Fibroblast of skin of back (primary cell): ENCODE measurements at regions not wholly inside any gene's neighbourhood (a gene's known extent, or its start where the extent isn't known, plus 50 kb on each side); places are given as distances from the start of the nearest gene placed in this dataset.

Experiments
- DNase-seq: peaks from one replicate; pipeline ENCODE4 v3.0.0-alpha.2; 2013

DNA sequence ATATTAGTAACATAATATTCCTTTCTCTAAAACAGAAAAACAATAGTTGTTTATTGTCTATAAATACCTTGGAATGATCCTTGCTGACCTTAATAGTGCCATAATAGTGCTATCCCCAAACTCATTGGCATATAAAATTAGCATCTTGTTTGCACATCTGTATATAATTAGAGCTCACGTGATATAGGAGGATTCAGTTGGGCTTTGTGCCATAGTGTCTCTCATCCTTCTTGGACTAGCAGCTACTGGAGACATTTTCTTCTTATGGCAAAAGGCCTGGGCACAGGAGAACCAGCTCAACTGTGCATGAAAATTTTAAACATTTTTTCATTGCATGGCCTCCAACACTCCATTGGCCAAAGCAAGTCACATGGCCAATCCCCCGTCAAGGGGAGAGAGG, 342.5 kb downstream of the SPATA31D1 start:
- no peak for DNase-seq

DNA sequence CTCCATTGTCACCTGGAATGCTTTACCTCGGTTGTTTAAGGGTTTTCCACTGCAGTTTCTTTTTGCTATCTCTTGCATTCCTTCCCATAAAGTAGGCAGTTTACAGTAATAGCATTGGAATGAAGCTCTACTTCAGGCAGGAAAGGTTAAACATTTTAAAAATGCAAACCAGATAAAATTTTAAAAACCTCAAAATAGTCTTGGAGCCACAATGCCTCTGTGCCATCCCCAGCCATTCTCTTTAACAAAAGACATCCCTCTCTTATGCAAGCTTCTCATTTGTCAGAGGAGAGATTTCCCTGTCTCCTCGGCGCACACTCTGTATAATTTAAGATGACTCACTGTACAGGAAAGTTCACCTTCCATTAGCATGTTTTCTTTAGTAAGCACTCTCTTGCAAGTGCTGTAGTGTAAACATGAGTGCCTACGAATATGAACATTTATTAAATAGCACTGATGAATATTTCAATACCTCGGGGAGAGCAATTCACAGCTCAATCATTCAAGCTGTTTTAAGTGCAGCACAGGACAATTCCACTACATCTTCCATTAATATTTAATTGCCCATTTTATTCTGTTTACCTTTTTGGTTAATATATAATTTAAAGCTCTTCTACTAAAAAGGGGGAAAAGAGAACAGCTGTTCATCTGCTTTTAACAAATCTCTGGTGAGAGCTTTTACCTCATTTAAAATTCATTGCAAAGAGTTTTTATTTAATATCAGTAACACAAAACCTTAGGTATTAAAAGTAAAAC, 343.6 kb downstream of the SPATA31D1 start:
- peak; percentile 83 for DNase-seq

DNA sequence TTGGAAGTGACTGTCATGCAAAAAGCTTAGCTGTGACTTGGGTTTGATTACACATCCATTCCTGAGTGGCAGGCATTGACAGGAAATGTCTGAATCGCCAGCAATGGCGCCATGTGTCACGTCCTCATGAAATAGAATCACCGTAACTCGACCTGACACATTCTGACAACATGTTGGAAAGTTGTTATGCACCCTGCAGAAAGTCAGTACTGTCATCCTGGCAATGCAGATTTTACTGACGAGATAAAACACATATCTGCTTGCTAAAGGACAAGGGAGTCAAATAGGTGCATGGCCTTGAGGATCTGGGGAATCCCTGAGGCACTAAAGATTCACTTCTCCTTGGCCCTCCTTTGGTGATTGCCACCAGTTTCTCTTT, 344.2 kb downstream of the SPATA31D1 start:
- DNase-seq, result peak; percentile 42

DNA sequence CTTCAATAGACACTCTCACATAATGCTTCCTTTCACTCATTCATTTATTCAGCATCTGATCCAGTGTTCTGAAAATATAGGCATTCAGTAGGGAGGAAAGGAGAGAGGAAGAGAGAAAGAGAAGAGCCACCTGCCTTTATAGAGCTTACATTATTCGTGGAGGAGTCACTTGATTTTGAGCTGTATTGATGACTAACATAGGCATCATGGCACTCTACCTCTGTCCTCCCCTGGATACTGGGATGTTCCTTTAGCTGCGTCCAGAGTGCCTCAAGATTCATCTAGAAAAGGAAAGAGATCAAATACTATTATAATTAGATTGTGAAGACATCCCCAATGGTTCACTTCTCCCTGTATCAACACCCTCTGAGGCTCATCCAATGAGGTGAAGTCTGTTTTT, 345.1 kb downstream of the SPATA31D1 start:
- DNase-seq, result no peak

DNA sequence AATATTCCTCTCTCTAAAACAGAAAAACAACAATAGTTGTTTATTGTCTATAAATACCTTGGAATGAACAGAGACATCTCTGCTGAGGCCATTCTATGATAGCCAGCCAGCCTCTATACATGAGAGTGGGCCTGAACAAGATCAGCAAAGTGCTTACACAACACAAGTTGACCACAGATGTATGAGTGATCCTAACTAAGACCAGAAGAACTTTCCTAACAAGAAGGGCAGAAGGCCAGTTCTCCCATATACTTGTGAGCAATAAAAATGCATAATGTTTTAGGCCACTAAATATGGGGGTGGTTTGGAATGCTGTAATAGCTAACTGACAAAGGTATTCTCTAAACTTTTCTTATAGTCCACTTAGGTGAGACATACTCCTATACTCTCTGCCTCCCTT, 345.7 kb downstream of the SPATA31D1 start:
- DNase-seq, result no peak

DNA sequence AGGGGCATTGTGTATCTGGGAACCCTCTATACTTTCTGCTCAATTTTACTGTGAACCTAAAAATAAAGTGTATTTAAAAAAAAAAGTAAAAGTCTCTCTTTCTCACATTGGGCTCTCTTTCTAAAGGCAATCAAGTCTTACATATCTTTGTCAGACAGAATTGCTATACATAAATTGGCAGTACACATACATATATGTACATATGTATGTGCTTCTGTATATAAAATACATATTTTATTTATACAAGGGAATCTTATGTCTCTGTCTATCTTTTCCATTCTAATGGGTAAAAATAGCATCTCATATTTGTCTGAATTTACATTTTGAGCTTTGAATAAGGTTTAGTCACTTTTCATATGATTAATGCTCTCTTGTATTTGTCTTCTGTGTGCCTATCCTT, 348.8 kb downstream of the SPATA31D1 start:
- no peak for DNase-seq

DNA sequence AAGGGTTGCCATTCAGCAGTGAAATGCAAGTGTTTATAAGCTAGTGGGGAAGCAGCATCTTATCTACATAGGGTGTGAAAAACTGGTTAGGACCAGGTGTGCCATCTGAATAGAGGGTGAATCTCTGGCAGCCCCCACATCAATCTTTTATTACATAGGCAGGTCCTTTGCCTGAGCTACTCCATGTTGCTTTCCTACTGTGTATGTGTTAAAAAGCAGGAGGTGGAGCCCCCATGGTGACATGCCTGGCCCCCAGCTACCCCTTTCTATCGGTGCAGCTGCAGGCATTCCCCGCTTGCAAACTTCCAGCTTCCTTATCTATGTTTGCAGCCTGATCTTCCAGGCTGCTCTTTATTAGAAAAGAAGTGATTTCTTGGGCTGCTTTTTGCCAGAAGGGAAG, 353.5 kb downstream of the SPATA31D1 start:
- no peak for DNase-seq

DNA sequence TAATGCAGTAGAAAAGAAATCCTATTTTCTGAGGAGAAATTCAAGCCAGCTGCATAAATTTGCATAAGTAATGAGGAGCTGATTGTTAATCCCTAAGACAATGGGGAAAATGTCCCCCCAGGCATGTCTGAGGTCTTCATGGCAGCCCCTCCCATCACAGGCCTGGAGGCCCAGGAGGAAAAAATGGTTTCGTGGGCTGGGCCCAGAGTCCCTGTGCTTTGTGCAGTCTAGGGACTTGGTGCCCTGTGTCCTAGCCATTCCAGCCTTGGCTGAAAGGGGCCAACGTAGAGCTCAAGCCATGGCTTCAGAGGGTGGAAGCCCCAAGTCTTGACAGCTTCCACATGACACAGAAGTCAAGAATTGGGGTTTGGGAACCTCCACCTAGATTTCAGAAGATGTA, 357.5 kb downstream of the SPATA31D1 start:
- no peak for DNase-seq

DNA sequence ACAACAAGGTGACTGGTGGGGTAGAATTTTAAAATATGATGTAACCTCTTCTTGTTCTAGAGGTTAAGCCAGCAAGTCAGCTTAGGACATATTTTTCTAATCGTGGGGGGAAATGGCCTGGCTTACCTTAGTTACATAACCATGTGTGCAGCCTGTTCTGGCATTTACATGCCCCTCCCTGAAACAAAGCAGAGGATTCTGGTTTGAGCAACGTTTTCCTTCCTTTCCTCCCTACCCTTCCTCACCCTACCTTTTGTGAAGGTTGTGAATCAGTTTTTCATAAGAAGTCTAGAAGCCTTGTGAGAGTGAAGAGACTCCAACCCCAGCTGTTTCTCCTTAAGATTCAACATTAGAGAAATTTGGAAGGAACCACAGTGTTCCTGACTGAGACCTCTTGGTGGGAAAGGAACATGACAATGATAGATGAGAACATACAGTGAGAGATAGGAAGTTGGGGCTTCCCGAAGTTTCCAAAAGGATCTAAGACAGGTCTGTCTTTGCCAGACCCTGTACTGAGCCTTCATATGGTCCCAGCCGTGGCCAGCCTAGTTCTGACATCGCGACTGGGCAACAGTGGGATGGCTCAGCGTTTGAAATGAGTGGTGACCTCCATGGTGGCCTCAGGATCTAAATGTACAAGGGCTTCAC, 365.2 kb downstream of the SPATA31D1 start:
- no peak for DNase-seq

DNA sequence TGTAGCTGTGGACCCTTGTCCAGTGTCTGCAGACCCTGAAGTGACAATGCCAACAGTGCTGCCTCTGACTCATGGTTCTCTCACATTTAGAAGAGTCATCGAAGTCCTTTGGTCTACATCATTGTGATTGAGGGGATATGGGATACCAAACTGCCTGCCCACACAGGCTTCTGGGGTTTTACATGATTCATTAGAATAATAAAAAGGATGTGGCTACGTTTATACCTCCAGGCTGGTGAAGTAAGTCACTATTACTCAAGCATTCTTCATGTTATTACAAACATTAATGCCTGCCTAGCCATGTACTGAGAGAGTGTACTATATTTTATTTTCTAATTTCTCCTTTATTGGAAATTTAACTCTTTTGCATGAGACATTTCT, 365.7 kb downstream of the SPATA31D1 start:
- DNase-seq, result peak; percentile 97

DNA sequence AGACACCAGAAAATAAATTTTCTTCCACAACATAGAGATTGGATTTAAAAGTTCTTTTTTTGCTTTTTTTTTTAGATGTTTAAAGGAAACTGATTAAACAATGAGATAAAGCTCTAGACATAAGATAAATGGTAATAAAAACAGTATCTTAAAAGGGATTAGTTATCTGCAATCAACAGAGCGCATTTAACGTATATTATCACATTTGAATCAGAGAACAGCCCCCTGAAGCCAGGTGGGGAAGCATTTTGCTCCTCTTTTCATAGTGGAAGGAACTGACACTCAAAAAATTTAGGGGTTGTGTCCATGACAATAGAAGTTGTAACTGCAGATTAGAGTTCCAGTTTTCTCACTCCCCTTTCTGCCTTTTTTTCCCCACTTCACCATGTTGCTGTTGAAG, 367.6 kb downstream of the SPATA31D1 start:
- DNase-seq, result no peak

DNA sequence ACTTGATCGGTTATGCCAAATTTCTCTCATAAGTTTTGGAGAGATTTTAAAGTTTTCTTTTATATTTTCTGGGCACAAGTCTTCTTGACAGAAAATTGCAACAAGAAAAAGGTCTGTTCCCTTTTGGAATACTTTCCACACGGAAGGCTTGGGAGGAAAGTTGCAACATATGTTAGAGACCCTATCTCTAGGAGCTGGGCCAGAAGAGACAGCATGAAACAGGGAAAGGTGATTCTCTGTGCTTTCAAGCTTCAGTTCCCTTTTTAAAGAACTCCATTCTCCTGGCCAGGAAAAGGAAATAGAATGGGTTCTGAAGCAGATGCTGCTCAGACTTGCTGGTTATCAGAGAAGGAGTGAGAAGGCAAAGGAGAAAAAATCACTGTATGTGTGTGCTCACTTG, 368.3 kb downstream of the SPATA31D1 start:
- no peak for DNase-seq

DNA sequence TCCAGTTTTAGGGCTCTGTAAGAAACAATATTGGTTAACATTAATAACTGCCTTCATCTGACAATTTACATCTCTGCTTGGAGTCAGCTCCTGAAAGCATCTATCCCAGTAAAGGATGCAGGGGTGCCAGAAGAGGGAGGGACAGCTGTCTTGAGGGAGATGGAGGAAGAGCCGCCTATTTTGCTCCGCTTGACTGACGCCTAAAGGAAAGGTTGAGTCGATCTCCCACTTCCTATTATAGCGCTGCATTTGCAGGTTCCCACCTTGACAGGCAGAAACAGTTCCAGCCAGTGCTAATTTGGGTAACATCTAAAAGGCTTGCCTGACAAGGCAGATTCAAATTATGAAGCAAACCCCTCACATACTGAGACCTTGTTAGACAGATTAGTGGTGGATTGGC, 374.6 kb downstream of the SPATA31D1 start:
- no peak for DNase-seq

DNA sequence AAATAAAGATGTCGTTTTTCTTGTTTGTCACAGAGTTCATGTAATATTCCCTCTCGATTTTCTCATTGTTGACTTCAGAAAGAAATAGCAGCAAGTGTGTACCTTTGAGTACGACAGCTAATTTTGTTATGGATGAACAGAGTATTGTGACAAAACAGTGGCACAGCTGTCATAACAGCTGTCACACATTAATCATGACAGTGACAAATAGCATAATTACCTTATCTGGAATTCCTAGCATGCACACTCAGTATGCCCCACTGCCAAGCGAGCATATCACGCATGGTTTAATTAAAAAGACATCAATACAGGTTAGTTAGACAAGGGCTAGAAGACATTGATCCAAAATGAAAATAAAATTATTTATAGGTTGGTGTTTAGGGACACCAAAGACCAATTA, 375.1 kb downstream of the SPATA31D1 start:
- no peak for DNase-seq

DNA sequence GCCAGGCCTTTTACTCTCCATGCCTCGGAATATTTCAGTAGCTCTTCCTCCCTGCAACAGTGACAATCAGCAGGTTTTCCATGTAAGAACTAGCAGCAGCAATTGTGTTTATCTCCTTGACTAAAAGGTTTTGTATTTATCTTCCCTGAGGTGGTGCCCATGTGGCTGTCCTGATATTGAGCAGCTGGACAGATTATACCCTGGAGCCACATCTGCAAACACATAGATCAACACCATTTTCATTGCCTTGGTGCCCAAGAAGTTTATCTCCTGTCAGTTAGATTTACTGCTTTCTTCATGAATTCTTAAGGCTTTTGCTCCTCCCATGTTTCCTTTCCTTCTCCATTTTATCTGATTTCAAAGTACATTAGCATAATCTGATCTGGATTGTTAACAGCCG, 378.4 kb downstream of the SPATA31D1 start:
- no peak for DNase-seq

DNA sequence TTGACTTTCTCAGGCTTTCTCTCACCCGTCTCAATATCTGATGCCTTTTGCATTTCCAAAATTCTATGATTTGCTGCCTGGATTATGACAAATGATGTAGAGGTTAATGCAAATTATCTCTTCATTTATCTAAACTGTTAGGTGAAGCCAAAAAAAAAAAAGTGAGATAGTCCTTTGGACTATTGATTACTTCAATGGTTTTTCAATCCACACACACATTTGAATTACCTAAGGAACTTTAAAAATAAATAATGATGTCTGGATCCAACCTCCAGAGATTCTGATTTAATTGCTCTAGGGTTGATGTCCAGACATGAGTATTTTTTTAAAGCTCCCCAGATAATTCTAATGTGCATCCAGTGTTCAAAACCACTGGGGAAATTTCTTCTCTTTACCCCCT, 379.4 kb downstream of the SPATA31D1 start:
- DNase-seq, result no peak

DNA sequence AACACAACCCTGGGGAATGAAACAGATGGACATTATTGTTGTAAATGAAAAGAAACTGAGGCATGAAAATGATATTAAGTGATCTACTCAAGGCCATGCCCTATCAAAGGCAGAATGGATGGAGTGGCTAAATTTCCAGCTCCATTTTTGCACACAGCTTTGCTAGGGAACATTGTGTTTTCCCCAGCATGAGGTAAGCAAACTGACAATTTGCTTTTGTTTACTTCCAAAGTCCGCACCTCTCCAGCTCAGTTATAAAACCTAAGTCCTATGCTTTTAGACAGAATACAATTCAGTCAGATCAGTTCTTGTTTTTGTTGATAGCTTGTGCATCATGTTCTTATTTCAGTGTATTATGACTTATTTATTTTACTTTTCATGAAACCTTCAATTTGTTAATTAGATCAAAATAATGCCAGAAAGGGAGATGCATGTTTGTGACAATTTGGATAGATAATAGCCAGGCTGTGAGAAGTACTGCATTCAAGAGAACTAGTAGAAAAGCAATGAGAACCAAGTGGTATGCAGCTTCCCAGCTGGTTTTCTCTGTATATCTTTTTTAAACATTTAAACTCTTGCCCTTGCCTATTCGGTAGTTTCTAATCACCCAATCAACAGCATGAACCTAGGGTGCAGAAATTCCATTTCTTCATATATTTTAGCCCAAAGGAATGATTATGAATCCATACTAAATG, 380.8 kb downstream of the SPATA31D1 start:
- DNase-seq, result no peak

DNA sequence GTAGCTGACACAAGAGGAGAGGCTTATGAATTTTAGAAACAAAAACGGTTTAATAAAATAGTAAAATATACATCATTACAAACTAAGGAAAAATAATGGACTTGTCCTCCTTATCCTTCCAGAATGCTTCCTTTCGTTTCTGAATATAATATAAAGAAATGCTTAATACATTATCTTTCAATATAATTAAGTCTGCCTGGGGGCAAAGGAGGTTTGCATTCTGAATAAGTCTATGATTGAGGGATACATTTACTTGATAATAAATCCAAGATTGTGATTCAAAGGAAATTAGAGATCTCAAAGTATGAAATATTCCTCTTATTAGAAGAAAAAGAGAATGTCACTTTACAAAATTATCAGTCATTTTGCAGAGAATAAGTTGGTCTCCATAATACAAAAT, 386.5 kb downstream of the SPATA31D1 start:
- no peak for DNase-seq

DNA sequence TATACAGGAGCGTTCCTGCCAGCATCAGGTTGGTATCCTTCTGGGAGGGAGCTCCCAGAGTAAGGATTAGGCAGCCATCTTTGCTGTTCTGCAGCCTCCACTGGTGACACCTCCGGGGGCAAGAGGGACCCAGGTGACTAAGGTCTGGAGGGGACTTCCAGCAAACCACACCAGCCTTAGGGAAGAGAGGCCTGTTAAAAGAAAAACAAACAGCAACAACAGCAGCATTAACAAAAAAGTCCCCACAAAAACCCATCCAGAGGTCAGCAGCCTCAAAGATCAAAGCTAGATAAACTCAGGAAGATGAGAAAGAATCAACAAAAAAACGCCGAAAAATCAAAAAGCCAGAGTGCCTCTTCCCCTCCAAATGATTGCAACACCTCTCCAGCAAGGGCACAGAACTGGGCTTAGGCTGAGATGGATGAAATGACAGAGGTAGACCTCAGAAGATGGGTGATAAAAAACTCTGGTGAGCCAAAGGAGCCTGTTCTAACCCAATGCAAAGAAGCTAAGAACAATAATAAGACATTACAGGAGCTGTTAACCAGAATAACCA, 388.2 kb downstream of the SPATA31D1 start:
- no peak for DNase-seq

DNA sequence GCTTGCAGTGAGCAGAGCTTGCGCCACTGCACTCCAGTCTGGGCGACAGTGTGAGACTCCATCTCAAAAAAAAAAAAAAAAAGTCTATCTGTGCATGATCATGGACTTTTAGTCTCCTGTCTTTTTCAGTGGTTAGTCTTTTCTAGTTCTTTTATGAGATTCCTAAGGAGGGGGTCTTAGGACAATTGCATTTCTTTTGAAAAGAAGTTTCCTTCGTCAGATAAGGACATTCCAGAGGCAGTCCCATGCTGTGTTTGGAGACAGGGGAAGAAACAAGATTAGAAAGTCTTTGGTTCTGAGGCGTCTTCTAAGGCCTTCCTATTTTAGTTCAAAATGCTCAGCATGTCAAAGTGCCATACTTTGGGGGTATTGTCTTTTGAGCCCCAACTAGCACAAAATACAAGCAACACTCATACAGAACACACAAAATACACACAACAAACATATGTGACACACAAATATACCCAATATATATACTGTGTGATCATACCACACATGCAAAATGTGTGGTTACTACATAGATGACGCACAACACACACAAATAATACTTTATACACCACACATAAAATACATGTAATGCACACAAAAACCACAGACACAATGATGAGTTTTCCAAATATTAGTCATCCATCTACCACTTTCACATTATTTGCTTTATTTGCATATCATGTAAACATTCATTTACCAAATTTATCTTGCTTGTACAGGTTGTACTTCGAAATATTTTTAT, 394.5 kb downstream of the SPATA31D1 start:
- DNase-seq, result no peak

DNA sequence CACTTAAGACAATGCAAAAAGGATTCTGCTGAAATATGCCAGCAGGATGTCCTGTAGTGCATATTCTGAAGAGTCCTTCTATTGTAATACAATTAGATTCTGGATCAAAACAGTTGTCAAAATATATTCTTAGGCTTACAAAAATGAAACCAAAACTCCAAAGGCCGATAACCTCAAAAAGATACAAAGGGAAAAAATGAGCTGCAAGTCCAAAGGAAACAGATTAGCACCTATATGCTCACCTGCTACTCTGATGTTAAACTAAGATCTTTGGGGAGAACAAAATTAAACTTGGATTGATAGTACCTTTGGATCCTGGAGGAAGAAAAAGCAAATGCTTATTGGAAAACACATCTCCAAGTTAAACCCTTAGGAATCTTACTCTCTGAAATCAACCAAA, 397.1 kb downstream of the SPATA31D1 start:
- DNase-seq, result no peak

DNA sequence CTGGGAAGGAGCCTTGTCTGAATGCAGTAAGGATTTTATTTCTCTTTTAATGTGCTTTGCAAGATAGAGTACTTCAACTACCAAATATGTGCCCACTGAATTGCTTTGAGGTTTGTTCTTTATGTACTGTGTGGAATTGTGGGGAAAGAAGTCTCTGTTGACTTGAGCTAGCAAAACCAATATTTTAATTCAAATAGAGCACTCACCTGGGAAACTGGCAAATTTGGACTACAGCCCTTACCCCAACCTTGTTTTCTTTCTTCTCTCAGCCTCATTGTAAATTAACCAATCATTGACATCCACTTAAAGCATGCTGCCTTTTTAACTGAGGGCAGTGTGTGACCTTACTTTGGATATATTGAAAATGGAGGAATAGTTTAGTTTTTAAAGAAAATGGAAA, 409.0 kb downstream of the SPATA31D1 start:
- DNase-seq, result no peak
